Head of caudate nucleus (tissue), 42 donors: ENCODE measurements at regions not wholly inside any gene's neighbourhood (a gene's known extent, or its start where the extent isn't known, plus 50 kb on each side); places are given as distances from the start of the nearest gene placed in this dataset.

ENCODE experiments used
- DNase-seq, 42 donors: peaks; one replicate each; pipeline versions ENCODE4 v3.0.0 to v3.0.0-alpha.2; 2020 to 2021; ENCODE audit warnings: mixed read lengths in 7 of 42
- intact Hi-C: fragments of 100-400 bp; cut with DNase I; formaldehyde crosslinking; loops from one replicate; pipeline ENCODE4 v1.15.0; 2022

GRCh38 chr5:27257696-27258095 lies 219.3 kb upstream of the CDH9 start:
- intact Hi-C loops = no loop called here
- DNase-seq = no peak

- no peak for DNase-seq
- intact Hi-C loops = no loop called here
Measured at GRCh38 chr5:27252911-27253310, 214.5 kb upstream of the CDH9 start.

- intact Hi-C loops = no loop called here
- DNase-seq = no peak
Measured at GRCh38 chr5:27242258-27242626, 203.9 kb upstream of the CDH9 start.

- intact Hi-C loops = no loop called here
Measured at GRCh38 chr5:27241564-27242257, 203.3 kb upstream of the CDH9 start.

GRCh38 chr5:27240791-27241190 lies 202.4 kb upstream of the CDH9 start:
- intact Hi-C loops = no loop called here
- no peak for DNase-seq

More at GRCh38 chr5:27241564-27242257, 203.3 kb upstream of the CDH9 start:
- no peak for DNase-seq

- no peak for DNase-seq
- intact Hi-C loops = no loop called here
Measured at GRCh38 chr5:27234916-27235315, 196.5 kb upstream of the CDH9 start.

- intact Hi-C loops = no loop called here
- DNase-seq = no peak
Measured at GRCh38 chr5:27221410-27221809, 183.0 kb upstream of the CDH9 start.

- DNase-seq = no peak
- intact Hi-C loops = no loop called here
Measured at GRCh38 chr5:27220752-27221151, 182.4 kb upstream of the CDH9 start.

GRCh38 chr5:27217977-27218376 lies 179.6 kb upstream of the CDH9 start:
- no peak for DNase-seq
- intact Hi-C loops = no loop called here

GRCh38 chr5:27217155-27217956 lies 179.0 kb upstream of the CDH9 start:
- no peak for DNase-seq
- intact Hi-C loops = no loop called here

- intact Hi-C loops = no loop called here
- no peak for DNase-seq
Measured at GRCh38 chr5:27216367-27216950, 178.1 kb upstream of the CDH9 start.

GRCh38 chr5:27208051-27208450 lies 169.7 kb upstream of the CDH9 start:
- intact Hi-C loops = no loop called here
- DNase-seq = no peak

- intact Hi-C loops = no loop called here
- DNase-seq = no peak
Measured at GRCh38 chr5:27191786-27192510, 153.6 kb upstream of the CDH9 start.

GRCh38 chr5:27172693-27173092 lies 134.3 kb upstream of the CDH9 start:
- intact Hi-C loops = no loop called here
- no peak for DNase-seq

- intact Hi-C loops = no loop called here
- no peak for DNase-seq
Measured at GRCh38 chr5:27171761-27172261, 133.4 kb upstream of the CDH9 start.

- intact Hi-C loops = no loop called here
- DNase-seq = no peak
Measured at GRCh38 chr5:27158775-27159174, 120.4 kb upstream of the CDH9 start.

GRCh38 chr5:27158171-27158570 lies 119.8 kb upstream of the CDH9 start:
- no peak for DNase-seq
- intact Hi-C loops = no loop called here

GRCh38 chr5:27144456-27144855 lies 106.1 kb upstream of the CDH9 start:
- intact Hi-C loops = no loop called here
- DNase-seq = no peak

GRCh38 chr5:27140831-27141230 lies 102.4 kb upstream of the CDH9 start:
- no peak for DNase-seq
- intact Hi-C loops = no loop called here

GRCh38 chr5:27130587-27130986 lies 92.2 kb upstream of the CDH9 start:
- intact Hi-C loops = no loop called here
- DNase-seq = no peak
